ENCODE measurements at regions not wholly inside any gene's neighbourhood (a gene's known extent, or its start where the extent isn't known, plus 50 kb on each side); places are given as distances from the start of the nearest gene placed in this dataset.

- TF ChIP-seq CTCF (IDR thresholded peaks at IDR 0.05; ENCODE audit: control extremely low read depth in 1 of 3, insufficient read depth in 1 of 3, low read depth in 1 of 3, low read length in 3 of 3) (no peak), EZH2 (IDR thresholded peaks at IDR 0.05; ENCODE audit: low read depth, low read length, severe bottlenecking) (no peak)
- TF ChIP-seq, protein P1, sequence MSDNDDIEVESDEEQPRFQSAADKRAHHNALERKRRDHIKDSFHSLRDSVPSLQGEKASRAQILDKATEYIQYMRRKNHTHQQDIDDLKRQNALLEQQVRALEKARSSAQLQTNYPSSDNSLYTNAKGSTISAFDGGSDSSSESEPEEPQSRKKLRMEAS (IDR thresholded peaks at IDR 0.05), result no peak
Observed at GRCh38 chr5:173739741-173740140, 123.3 kb upstream of the BOD1 start.
